H1 (cell line): ENCODE measurements at regions not wholly inside any gene's neighbourhood (a gene's known extent, or its start where the extent isn't known, plus 50 kb on each side); places are given as distances from the start of the nearest gene placed in this dataset.
"Not testable (repeated sequence)": the region's sequence is repeated elsewhere in the genome, so short reads cannot be mapped to it uniquely, and the experiment has no call there.

Experiments used
- CTCF ChIA-PET: fragments of 300-600 bp; sonication (Branson Sonifier 250); formaldehyde crosslinking; loops from one replicate; lab custom pipeline; 2021; ENCODE audit not compliant: partially characterized antibody; lab: Charles Lee
- POLR2A ChIA-PET: fragments of 300-600 bp; sonication (Branson Sonifier 250); formaldehyde crosslinking; loops from one replicate; lab custom pipeline; 2021; ENCODE audit warnings: inconsistent platforms; ENCODE audit not compliant: partially characterized antibody; lab: Charles Lee
- DNase-seq, 2 experiments: peaks; one replicate each; pipeline versions ENCODE4 v3.0.0 to v3.0.0-alpha.2; 2010 to 2022; ENCODE audit warnings: low spot score in 2 of 2, low read depth in 1 of 2, mixed read lengths in 1 of 2
- FAIRE-seq: peaks from 2 replicates; lab custom pipeline; 2011; peaks lifted over from hg19 to GRCh38; lab: Jason Lieb, UNC
- H2AFZ ChIP-seq: 2 replicates; pipeline ENCODE4 v1.8.1; 2012; ENCODE audit warnings: low read length, inconsistent platforms
- H2AK5ac ChIP-seq: 2 replicates; pipeline ENCODE4 v1.6.1; 2013; ENCODE audit warnings: low read depth, low read length
- H2BK120ac ChIP-seq: replicated peaks from 2 replicates; pipeline ENCODE3; 2013; ENCODE audit warnings: low read depth, low read length, inconsistent platforms
- H2BK12ac ChIP-seq: 2 replicates; pipeline ENCODE4 v1.6.1; 2013; ENCODE audit warnings: low read depth, low read length
- H2BK15ac ChIP-seq: 2 replicates; pipeline ENCODE4 v1.6.1; 2013; ENCODE audit warnings: low read length
- H2BK20ac ChIP-seq: 2 replicates; pipeline ENCODE4 v1.6.1; 2013; ENCODE audit warnings: low read length
- H2BK5ac ChIP-seq: 2 replicates; pipeline ENCODE4 v1.6.1; 2013; ENCODE audit warnings: low read depth, low read length
- H3K14ac ChIP-seq: 2 replicates; pipeline ENCODE4 v1.6.1; 2013; ENCODE audit warnings: inconsistent platforms; ENCODE audit not compliant: insufficient read length
- H3K18ac ChIP-seq: 2 replicates; pipeline ENCODE4 v1.6.1; 2013; ENCODE audit warnings: low read length; ENCODE audit errors: extremely low read depth
- H3K23ac ChIP-seq: 2 replicates; pipeline ENCODE4 v1.6.1; 2013; ENCODE audit warnings: inconsistent platforms; ENCODE audit not compliant: insufficient read length
- H3K23me2 ChIP-seq: 2 replicates; pipeline ENCODE4 v1.6.1; 2013; ENCODE audit warnings: low read depth, low read length
- H3K27ac ChIP-seq: 2 replicates; pipeline ENCODE4 v1.6.1; 2011; ENCODE audit warnings: low read depth, low read length, inconsistent platforms
- H3K27me3 ChIP-seq, 4 experiments: replicated peaks in 1 of 4; 1 replicate in 1 of 4; 2 replicates in 3 of 4; pipeline versions ENCODE4 v1.6.1 to v1.8.1; 2011 to 2013; ENCODE audit warnings: low read length in 3 of 4, mild to moderate bottlenecking in 3 of 4, inconsistent platforms in 2 of 4, mixed read lengths in 2 of 4, moderate library complexity in 1 of 4; ENCODE audit not compliant: control insufficient read depth in 3 of 4, insufficient read depth in 3 of 4; ENCODE audit errors: extremely low read depth in 1 of 4
- H3K36me3 ChIP-seq, 4 experiments: 2 replicates each; pipeline versions ENCODE4 v1.6.1 to v1.8.1; 2011 to 2013; ENCODE audit warnings: mild to moderate bottlenecking in 4 of 4, low read length in 3 of 4, moderate library complexity in 2 of 4, control low read depth in 1 of 4, inconsistent platforms in 1 of 4; ENCODE audit not compliant: insufficient read depth in 4 of 4, control insufficient read depth in 2 of 4
- H3K4ac ChIP-seq: replicated peaks from 2 replicates; pipeline ENCODE3; 2013; ENCODE audit warnings: low read length, low read depth, mixed read lengths, inconsistent platforms; ENCODE audit not compliant: insufficient read length
- H3K4me1 ChIP-seq, 4 experiments: replicated peaks in 1 of 4; 1 replicate in 1 of 4; 2 replicates in 3 of 4; pipeline versions ENCODE4 v1.6.1 to v1.8.1; 2011 to 2013; ENCODE audit warnings: low read length in 3 of 4, inconsistent platforms in 2 of 4, mixed read lengths in 1 of 4; ENCODE audit not compliant: insufficient read depth in 4 of 4, control insufficient read depth in 3 of 4
- H3K4me2 ChIP-seq, 2 experiments: 2 replicates each; pipeline versions ENCODE4 v1.6.1 to v1.8.1; 2011 to 2013; ENCODE audit warnings: low read depth in 2 of 2, low read length in 2 of 2, control low read depth in 1 of 2, inconsistent platforms in 1 of 2, mild to moderate bottlenecking in 1 of 2; ENCODE audit not compliant: insufficient read depth in 1 of 2
- H3K4me3 ChIP-seq, 4 experiments: fragments of 200-600, 300-600 bp in 1 of 4; sonication (generic), shearing (Covaris generic), sonication (Bioruptor Twin) in 1 of 4; 2 replicates each; pipeline versions ENCODE4 v1.5.1 to v1.8.1; 2011 to 2016; ENCODE audit warnings: low read length in 4 of 4, low read depth in 3 of 4, control low read depth in 2 of 4, inconsistent platforms in 2 of 4, mild to moderate bottlenecking in 2 of 4, mixed read lengths in 1 of 4, moderate library complexity in 1 of 4; ENCODE audit not compliant: insufficient read depth in 2 of 4; ENCODE audit errors: extremely low read depth in 1 of 4
- H3K56ac ChIP-seq: replicated peaks from 2 replicates; pipeline ENCODE3; 2013; ENCODE audit warnings: low read depth, mild to moderate bottlenecking, mixed read lengths, low read length, inconsistent platforms; ENCODE audit not compliant: insufficient read length
- H3K79me1 ChIP-seq: 2 replicates; pipeline ENCODE4 v1.6.1; 2013; ENCODE audit warnings: low read depth, low read length, control low read depth
- H3K79me2 ChIP-seq, 2 experiments: 2 replicates each; pipeline versions ENCODE4 v1.6.1 to v1.8.1; 2012 to 2013; ENCODE audit warnings: low read length in 2 of 2, mild to moderate bottlenecking in 2 of 2, inconsistent platforms in 1 of 2; ENCODE audit not compliant: insufficient read depth in 2 of 2, control insufficient read depth in 1 of 2
- H3K9ac ChIP-seq, 4 experiments: replicated peaks in 1 of 4; 1 replicate in 1 of 4; 2 replicates in 3 of 4; pipeline versions ENCODE4 v1.6.1 to v1.8.1; 2011 to 2013; ENCODE audit warnings: low read depth in 3 of 4, low read length in 3 of 4, control low read depth in 2 of 4, mild to moderate bottlenecking in 2 of 4, moderate library complexity in 2 of 4, inconsistent platforms in 1 of 4; ENCODE audit errors: extremely low read depth in 1 of 4
- H3K9me3 ChIP-seq, 2 experiments: 2 replicates each; pipeline versions ENCODE4 v1.6.1 to v1.8.1; 2012 to 2013; ENCODE audit warnings: mild to moderate bottlenecking in 2 of 2, moderate library complexity in 2 of 2, control low read depth in 1 of 2, inconsistent platforms in 1 of 2, low read depth in 1 of 2, low read length in 1 of 2, mixed read lengths in 1 of 2; ENCODE audit not compliant: insufficient read depth in 2 of 2
- H4K20me1 ChIP-seq, 2 experiments: replicated peaks in 1 of 2; 2 replicates each; pipeline versions ENCODE3 to v1.8.1; 2011 to 2013; ENCODE audit warnings: inconsistent platforms in 2 of 2, low read length in 2 of 2, mild to moderate bottlenecking in 1 of 2; ENCODE audit not compliant: insufficient read depth in 2 of 2, control insufficient read depth in 1 of 2
- H4K5ac ChIP-seq: 2 replicates; pipeline ENCODE4 v1.6.1; 2013; ENCODE audit warnings: low read length, low read depth, mixed read lengths, inconsistent platforms; ENCODE audit not compliant: insufficient read length
- H4K8ac ChIP-seq: 2 replicates; pipeline ENCODE4 v1.8.0; 2013; ENCODE audit warnings: mild to moderate bottlenecking, moderate library complexity, low read length, inconsistent platforms; ENCODE audit not compliant: insufficient read depth; ENCODE audit errors: extremely low read depth
- H4K91ac ChIP-seq: replicated peaks from 2 replicates; pipeline ENCODE3; 2013; ENCODE audit warnings: low read length, mixed read lengths, inconsistent platforms; ENCODE audit not compliant: insufficient read length
- BACH1 ChIP-seq: IDR thresholded peaks from 2 replicates; pipeline ENCODE4 v1.6.1; 2012; ENCODE audit warnings: low read length, improper control_type of control experiment
- CEBPB ChIP-seq: IDR thresholded peaks from 2 replicates; pipeline ENCODE4 v1.6.1; 2012; ENCODE audit warnings: low read depth, low read length
- CTCF ChIP-seq, 3 experiments: IDR thresholded peaks; 1 replicate in 2 of 3; 2 replicates in 1 of 3; pipeline versions ENCODE4 v1.5.1 to v1.6.1; 2011; ENCODE audit warnings: low read length in 3 of 3, mild to moderate bottlenecking in 3 of 3, inconsistent platforms in 2 of 3, low read depth in 1 of 3, moderate library complexity in 1 of 3; ENCODE audit not compliant: insufficient read depth in 1 of 3; ENCODE audit errors: control extremely low read depth in 1 of 3
- POU5F1 ChIP-seq: IDR thresholded peaks from 2 replicates; pipeline ENCODE4 v1.6.1; 2011; ENCODE audit warnings: low read depth, mild to moderate bottlenecking, low read length, moderate library complexity
- RAD21 ChIP-seq, 2 experiments: IDR thresholded peaks in 1 of 2; conservative IDR thresholded peaks in 1 of 2; 2 replicates each; pipeline ENCODE4 v1.6.1; 2011; ENCODE audit warnings: low read depth in 2 of 2, low read length in 2 of 2, improper control_type of control experiment in 1 of 2, inconsistent platforms in 1 of 2, mild to moderate bottlenecking in 1 of 2, moderate library complexity in 1 of 2
- ZNF274 ChIP-seq: IDR thresholded peaks from 2 replicates; pipeline ENCODE4 v1.7.0; 2012; ENCODE audit warnings: low read length, borderline replicate concordance; ENCODE audit errors: extremely low read depth
- WGBS, 2 experiments: shearing (Covaris generic) in 1 of 2; methylation state at CpG; one replicate each; pipeline versions ENCODE4 v1.1.6 to v1.1.7; 2013 to 2015; ENCODE audit warnings: low lambda C conversion rate in 2 of 2, mixed read lengths in 2 of 2, inconsistent platforms in 1 of 2, low coverage in 1 of 2, missing lambda C conversion rate in 1 of 2; ENCODE audit not compliant: insufficient replicate concordance in 2 of 2, insufficient coverage in 1 of 2, insufficient read length in 1 of 2; ENCODE audit errors: extremely low coverage in 1 of 2, missing lambda C conversion rate in 1 of 2; 5-methylcytosine and 5-hydroxymethylcytosine counted together

- TF ChIP-seq POU5F1 (no peak), BACH1 (no peak), CTCF (IDR thresholded peaks at IDR 0.05; ENCODE audit: control extremely low read depth in 1 of 3, insufficient read depth in 1 of 3, low read depth in 1 of 3, low read length in 3 of 3) (no peak), RAD21 (IDR thresholded peaks at IDR 0.05 in 1 of 2, conservative IDR thresholded peaks at IDR 0.05 in 1 of 2; ENCODE audit: low read depth in 2 of 2, low read length in 2 of 2) (no peak), ZNF274 (no peak), CEBPB (no peak)
These were observed 204.8 kb downstream of the FCRL5 start (continued) for GRCh38 chr1:157347506-157347905.

DNA sequence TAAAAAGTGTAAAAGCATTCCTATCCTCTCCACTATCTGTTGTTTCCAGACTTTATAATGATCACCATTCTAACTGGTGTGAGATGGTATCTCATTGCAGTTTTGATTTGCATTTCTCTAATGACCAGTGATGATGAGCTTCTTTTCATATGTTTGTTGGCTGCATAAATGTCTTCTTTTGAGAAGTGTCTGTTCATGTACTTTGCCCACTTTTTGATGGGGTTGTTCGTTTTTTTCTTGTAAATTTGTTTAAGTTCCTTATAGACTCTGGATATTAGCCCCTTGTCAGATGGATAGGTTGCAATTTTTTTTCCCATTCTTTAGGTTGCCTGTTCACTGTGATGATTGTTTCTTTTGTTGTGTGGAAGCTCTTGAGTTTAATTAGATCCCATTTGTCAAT is 199.6 kb upstream of the ETV3 start:
- FAIRE-seq = not testable (repeated sequence)

More for the DNA sequence above, 199.6 kb upstream of the ETV3 start:
- H3K4me1 ChIP-seq, H3K4me2 ChIP-seq, H2BK5ac ChIP-seq, H3K18ac ChIP-seq, H3K36me3 ChIP-seq, H2AFZ ChIP-seq, H4K91ac ChIP-seq, H2AK5ac ChIP-seq, H3K9ac ChIP-seq, H3K27ac ChIP-seq, H3K23ac ChIP-seq, H3K27me3 ChIP-seq, H2BK15ac ChIP-seq, POLR2A ChIA-PET, H4K8ac ChIP-seq, H3K56ac ChIP-seq, H2BK12ac ChIP-seq, H2BK20ac ChIP-seq, H3K14ac ChIP-seq, H4K5ac ChIP-seq, H3K9me3 ChIP-seq, H4K20me1 ChIP-seq, H3K79me1 ChIP-seq, H3K4me3 ChIP-seq, H3K4ac ChIP-seq, H2BK120ac ChIP-seq, H3K23me2 ChIP-seq, H3K79me2 ChIP-seq, DNase-seq: not testable (repeated sequence)
- CTCF ChIA-PET = interaction anchor here (1.7 kb wide), 1 partner anchor 143 kb away, joined by 3 read pairs; no protein-coding TSS in a partner anchor
- 76% methylated on average over 1 of the region's 1 CpG; no CpG with 5 or more reads in 1 of the 2 experiments for WGBS, 2 experiments
